ENCODE measurements at regions not wholly inside any gene's neighbourhood (a gene's known extent, or its start where the extent isn't known, plus 50 kb on each side); places are given as distances from the start of the nearest gene placed in this dataset.
A peak's percentile ranks its signal among the peaks of the same experiment; 100 is the strongest.

GRCh38 chr3:40875581-40875980 lies 323.7 kb upstream of the CTNNB1 start:
- no peak for TF ChIP-seq CTCF (conservative IDR thresholded peaks at IDR 0.05; ENCODE audit: low read length)
- no peak for DNase-seq (ENCODE audit: low read depth)
- no peak overlapping the region for H3K4me3 ChIP-seq (ENCODE audit: low read length)

GRCh38 chr3:40876009-40876408 lies 323.3 kb upstream of the CTNNB1 start:
- TF ChIP-seq CTCF (conservative IDR thresholded peaks at IDR 0.05; ENCODE audit: low read length): no peak
- no peak for DNase-seq (ENCODE audit: low read depth)

GRCh38 chr3:40876496-40876895 lies 322.8 kb upstream of the CTNNB1 start:
- DNase-seq (ENCODE audit: low read depth): peak; percentile 3
- no peak for TF ChIP-seq CTCF (conservative IDR thresholded peaks at IDR 0.05; ENCODE audit: low read length)

More at GRCh38 chr3:40876009-40876408, 323.3 kb upstream of the CTNNB1 start:
- H3K4me3 ChIP-seq (ENCODE audit: low read length): no peak overlapping the region

GRCh38 chr3:40877631-40878463 lies 321.5 kb upstream of the CTNNB1 start:
- TF ChIP-seq CTCF (conservative IDR thresholded peaks at IDR 0.05; ENCODE audit: low read length): no peak
- H3K4me3 ChIP-seq (ENCODE audit: low read length): no peak overlapping the region
- peak; percentile 68 for DNase-seq (ENCODE audit: low read depth)

More at GRCh38 chr3:40876496-40876895, 322.8 kb upstream of the CTNNB1 start:
- no peak overlapping the region for H3K4me3 ChIP-seq (ENCODE audit: low read length)

GRCh38 chr3:40878464-40878905 lies 320.8 kb upstream of the CTNNB1 start:
- TF ChIP-seq CTCF (conservative IDR thresholded peaks at IDR 0.05; ENCODE audit: low read length): no peak
- no peak overlapping the region for H3K4me3 ChIP-seq (ENCODE audit: low read length)
- no peak for DNase-seq (ENCODE audit: low read depth)

- H3K4me3 ChIP-seq (ENCODE audit: low read length): no peak overlapping the region
- no peak for TF ChIP-seq CTCF (conservative IDR thresholded peaks at IDR 0.05; ENCODE audit: low read length)
- DNase-seq (ENCODE audit: low read depth): no peak
These were observed 313.9 kb upstream of the CTNNB1 start for GRCh38 chr3:40885430-40885829.

All from AG10803 (cell line).